ENCODE measurements at regions not wholly inside any gene's neighbourhood (a gene's known extent, or its start where the extent isn't known, plus 50 kb on each side); places are given as distances from the start of the nearest gene placed in this dataset.

GRCh38 chr3:7917443-7918151 lies 584.0 kb upstream of the LMCD1 start:
- DNase-seq (ENCODE audit: low read depth): no peak
- no peak overlapping the region for H3K4me3 ChIP-seq (ENCODE audit: control insufficient read depth, low read depth, low read length)
- TF ChIP-seq, protein P1, sequence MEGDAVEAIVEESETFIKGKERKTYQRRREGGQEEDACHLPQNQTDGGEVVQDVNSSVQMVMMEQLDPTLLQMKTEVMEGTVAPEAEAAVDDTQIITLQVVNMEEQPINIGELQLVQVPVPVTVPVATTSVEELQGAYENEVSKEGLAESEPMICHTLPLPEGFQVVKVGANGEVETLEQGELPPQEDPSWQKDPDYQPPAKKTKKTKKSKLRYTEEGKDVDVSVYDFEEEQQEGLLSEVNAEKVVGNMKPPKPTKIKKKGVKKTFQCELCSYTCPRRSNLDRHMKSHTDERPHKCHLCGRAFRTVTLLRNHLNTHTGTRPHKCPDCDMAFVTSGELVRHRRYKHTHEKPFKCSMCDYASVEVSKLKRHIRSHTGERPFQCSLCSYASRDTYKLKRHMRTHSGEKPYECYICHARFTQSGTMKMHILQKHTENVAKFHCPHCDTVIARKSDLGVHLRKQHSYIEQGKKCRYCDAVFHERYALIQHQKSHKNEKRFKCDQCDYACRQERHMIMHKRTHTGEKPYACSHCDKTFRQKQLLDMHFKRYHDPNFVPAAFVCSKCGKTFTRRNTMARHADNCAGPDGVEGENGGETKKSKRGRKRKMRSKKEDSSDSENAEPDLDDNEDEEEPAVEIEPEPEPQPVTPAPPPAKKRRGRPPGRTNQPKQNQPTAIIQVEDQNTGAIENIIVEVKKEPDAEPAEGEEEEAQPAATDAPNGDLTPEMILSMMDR (IDR thresholded peaks at IDR 0.05; ENCODE audit: control insufficient read depth, insufficient read depth, low read depth, low read length, missing control alignments): no peak

DNA sequence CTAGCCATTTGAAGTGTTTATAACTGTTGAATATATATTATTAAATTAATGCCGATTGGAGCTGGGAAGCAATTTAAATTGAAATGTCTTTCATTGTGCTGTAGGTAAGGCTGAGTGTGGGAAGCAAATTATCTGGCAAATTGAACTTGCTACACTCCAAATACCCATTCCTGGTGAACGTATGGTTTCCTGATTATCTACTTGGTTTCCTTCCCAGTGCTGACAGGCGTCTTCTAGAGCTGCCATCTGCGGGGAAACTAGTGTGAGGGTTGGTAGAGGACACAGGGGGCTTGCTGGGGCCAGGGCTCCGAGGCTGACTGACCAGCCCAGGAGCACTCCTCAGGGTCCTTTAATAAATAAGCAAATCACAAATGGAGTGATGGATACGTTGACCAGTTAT lies 581.4 kb upstream of the LMCD1 start:
- TF ChIP-seq, protein P1 (IDR thresholded peaks at IDR 0.05; ENCODE audit: control insufficient read depth, insufficient read depth, low read depth, low read length, missing control alignments): no peak
- DNase-seq (ENCODE audit: low read depth): no peak
- H3K4me3 ChIP-seq (ENCODE audit: control insufficient read depth, low read depth, low read length): no peak overlapping the region

GRCh38 chr3:7924228-7924627 lies 577.4 kb upstream of the LMCD1 start:
- TF ChIP-seq, protein P1 (IDR thresholded peaks at IDR 0.05; ENCODE audit: control insufficient read depth, insufficient read depth, low read depth, low read length, missing control alignments): no peak

GRCh38 chr3:7927015-7927414 lies 574.6 kb upstream of the LMCD1 start:
- TF ChIP-seq, protein P1 (IDR thresholded peaks at IDR 0.05; ENCODE audit: control insufficient read depth, insufficient read depth, low read depth, low read length, missing control alignments): no peak
- no peak for DNase-seq (ENCODE audit: low read depth)
- no peak overlapping the region for H3K4me3 ChIP-seq (ENCODE audit: control insufficient read depth, low read depth, low read length)

More at GRCh38 chr3:7924228-7924627, 577.4 kb upstream of the LMCD1 start:
- DNase-seq (ENCODE audit: low read depth): no peak
- no peak overlapping the region for H3K4me3 ChIP-seq (ENCODE audit: control insufficient read depth, low read depth, low read length)

DNA sequence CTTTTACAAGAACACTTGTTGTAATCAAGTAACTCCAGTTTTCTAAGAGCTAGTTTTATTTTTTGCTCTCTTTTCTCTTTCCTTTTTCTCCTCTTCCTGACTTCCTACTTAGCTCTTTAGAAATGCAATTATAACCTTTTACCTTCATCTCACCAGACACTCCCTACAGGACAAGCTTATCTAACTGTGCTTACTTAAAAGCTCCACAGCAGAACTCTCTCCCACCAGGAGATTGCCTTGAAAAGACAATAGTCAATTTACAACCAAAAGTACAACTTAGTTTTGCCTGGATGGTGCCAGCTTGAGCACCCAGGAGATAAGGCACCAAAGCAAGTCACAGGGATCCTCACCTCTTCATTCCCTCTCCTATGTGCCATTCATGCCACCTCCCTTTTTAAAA lies 573.8 kb upstream of the LMCD1 start:
- DNase-seq (ENCODE audit: low read depth): no peak
- TF ChIP-seq, protein P1 (IDR thresholded peaks at IDR 0.05; ENCODE audit: control insufficient read depth, insufficient read depth, low read depth, low read length, missing control alignments): no peak
- H3K4me3 ChIP-seq (ENCODE audit: control insufficient read depth, low read depth, low read length): no peak overlapping the region

DNA sequence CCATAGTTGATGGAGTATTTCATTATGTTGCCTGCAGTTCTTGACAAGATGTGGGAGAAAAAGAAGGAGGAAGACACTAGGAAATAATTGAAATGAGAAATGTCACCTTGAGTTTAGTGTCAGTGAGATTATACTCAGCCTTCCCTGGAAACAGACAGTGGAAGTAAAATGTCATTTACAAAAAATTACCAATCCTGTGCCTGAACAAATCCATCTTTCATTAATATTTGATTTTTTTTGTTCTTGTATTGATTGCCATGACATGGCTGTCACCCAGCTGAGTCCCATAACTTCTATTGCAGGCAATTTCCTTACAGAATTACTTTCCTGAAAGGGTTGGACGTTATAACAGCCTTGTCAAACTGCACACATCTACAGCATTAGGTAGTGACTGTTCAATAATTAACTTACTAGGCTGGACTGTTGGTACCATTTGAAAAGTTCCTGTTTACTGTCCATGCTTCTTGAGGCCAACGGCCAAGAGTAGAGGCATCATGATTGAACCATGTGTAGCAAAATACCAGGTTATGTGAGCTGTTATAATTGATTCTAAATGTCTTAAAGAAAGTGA lies 572.2 kb upstream of the LMCD1 start:
- DNase-seq (ENCODE audit: low read depth): no peak
- H3K4me3 ChIP-seq (ENCODE audit: control insufficient read depth, low read depth, low read length): no peak overlapping the region
- TF ChIP-seq, protein P1 (IDR thresholded peaks at IDR 0.05; ENCODE audit: control insufficient read depth, insufficient read depth, low read depth, low read length, missing control alignments): no peak
